ENCODE measurements at regions not wholly inside any gene's neighbourhood (a gene's known extent, or its start where the extent isn't known, plus 50 kb on each side); places are given as distances from the start of the nearest gene placed in this dataset.

DNA sequence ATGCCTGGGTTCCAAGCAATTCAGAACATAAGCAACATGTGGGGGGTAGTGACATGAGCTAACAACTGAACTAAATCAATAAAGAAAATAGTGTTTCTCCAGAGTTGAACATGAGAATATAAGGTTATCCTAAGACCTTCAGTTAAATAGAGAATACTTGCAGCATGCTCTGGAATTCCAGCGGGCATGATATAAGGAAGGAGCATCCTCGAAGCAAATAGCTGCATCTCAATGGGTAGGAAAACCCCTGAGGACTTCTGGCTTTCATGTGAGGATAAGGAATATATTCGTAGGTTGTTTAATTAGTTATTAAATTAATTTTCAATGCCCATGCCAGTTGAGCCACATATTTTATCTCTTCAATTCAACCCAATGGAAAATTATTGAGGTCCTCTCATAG lies 631.2 kb upstream of the EPHA7 start:
- H3K4me3 Mint-ChIP-seq = no peak overlapping the region
- Histone ChIP-seq H3F3A (ENCODE audit: low read depth) (peaks cover 17% of the 10 kb centered on the region), H3K27me3 (no peaks in the 10 kb centered on the region), H3K9me3 (ENCODE audit: low read depth) (no peaks in the 10 kb centered on the region), H3K9ac (no peak overlapping the region), H4K20me1 (ENCODE audit: low read depth) (no peaks in the 10 kb centered on the region), H2AFZ (replicated peaks) (peak overlapping the region; percentile 39), H3K4me2 (no peak overlapping the region), H3K36me3 (no peaks in the 10 kb centered on the region), H3K4me3 (no peak overlapping the region), H3K27ac (no peak overlapping the region), H3K79me2 (ENCODE audit: low read depth) (no peaks in the 10 kb centered on the region), H3K4me1 (peaks cover 59% of the 10 kb centered on the region)
- peaks cover 3% of the 10 kb centered on the region for H3K9me3 Mint-ChIP-seq
- H3K4me1 Mint-ChIP-seq = peaks cover 70% of the 10 kb centered on the region
- TF ChIP-seq, protein P1, sequence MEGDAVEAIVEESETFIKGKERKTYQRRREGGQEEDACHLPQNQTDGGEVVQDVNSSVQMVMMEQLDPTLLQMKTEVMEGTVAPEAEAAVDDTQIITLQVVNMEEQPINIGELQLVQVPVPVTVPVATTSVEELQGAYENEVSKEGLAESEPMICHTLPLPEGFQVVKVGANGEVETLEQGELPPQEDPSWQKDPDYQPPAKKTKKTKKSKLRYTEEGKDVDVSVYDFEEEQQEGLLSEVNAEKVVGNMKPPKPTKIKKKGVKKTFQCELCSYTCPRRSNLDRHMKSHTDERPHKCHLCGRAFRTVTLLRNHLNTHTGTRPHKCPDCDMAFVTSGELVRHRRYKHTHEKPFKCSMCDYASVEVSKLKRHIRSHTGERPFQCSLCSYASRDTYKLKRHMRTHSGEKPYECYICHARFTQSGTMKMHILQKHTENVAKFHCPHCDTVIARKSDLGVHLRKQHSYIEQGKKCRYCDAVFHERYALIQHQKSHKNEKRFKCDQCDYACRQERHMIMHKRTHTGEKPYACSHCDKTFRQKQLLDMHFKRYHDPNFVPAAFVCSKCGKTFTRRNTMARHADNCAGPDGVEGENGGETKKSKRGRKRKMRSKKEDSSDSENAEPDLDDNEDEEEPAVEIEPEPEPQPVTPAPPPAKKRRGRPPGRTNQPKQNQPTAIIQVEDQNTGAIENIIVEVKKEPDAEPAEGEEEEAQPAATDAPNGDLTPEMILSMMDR (IDR thresholded peaks at IDR 0.05) = no peak
- no peak for TF ChIP-seq EZH2phosphoT487 (IDR thresholded peaks at IDR 0.05)
- TF ChIP-seq EZH2 (IDR thresholded peaks at IDR 0.05) = no peak
- H3K27me3 Mint-ChIP-seq (ENCODE audit: insufficient read depth, low read depth) = peaks cover 2% of the 10 kb centered on the region
- DNase-seq (ENCODE audit: low spot score) = no peak
- no peaks in the 10 kb centered on the region for H3K36me3 Mint-ChIP-seq
- no peak overlapping the region for H3K27ac Mint-ChIP-seq

DNA sequence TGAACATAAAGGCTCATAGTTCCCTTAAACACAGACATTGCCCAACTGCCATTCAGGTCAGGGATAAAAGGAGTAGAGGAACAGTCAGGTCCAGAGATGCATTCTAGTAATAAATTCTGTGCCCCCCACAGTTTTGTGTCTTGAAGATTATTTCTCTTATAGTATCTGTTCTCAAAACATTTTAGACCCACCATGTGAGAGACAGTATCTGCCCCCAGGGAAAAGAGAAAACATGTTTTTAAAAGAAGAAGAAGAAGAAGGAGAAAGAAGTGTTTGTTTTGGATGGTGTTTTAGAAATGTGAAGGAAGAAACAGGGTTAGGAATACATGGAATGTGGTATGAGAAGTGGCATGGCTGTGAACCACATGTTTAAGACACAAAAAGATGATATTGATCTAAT lies 629.6 kb upstream of the EPHA7 start:
- no peak overlapping the region for H3K4me3 ChIP-seq
- peak overlapping the region; percentile 38 for H3K27ac Mint-ChIP-seq

DNA sequence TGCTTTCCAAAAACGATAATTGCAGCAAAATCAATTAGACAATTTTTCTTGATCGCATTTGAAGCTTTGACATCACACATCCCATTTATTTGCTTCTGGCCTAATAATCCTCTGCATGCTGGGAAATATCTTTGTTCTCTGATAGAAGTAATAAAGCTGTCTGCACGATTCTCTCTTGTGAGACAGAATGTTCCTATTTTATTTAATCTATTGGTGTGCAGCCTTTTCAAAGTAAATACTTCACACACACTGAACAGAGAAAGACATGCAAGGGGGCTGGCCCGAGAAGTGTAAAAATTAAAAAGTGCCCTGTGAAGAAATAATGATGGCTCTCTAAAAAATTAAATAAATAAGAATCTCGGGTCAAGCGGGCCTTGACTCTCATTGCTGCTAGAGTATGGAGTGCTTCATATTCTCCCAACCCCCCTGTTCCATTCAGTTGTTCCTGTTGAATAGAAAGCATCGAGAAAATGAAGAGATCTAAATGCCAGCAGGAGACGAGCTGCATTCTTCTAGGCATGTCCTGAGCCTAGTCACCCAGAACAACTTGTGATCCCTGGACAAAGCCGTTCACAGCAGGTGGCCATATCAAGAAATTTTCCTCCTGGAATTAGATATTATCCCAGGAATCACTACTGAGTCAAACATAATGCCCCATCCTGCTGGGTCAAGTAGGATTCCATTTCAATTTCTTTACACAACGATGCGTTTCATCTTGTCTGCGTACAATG lies 625.9 kb upstream of the EPHA7 start:
- H3K4me3 ChIP-seq = peak overlapping the region; percentile 12
- Mint-ChIP-seq H3K9me3 (peaks cover 10% of the 10 kb centered on the region), H3K4me1 (peaks cover 59% of the 10 kb centered on the region), H3K27me3 (ENCODE audit: insufficient read depth, low read depth) (peaks cover 6% of the 10 kb centered on the region), H3K36me3 (peaks cover 2% of the 10 kb centered on the region), H3K27ac (peak overlapping the region; percentile 76), H3K4me3 (peak overlapping the region; percentile 63)
- H3F3A ChIP-seq (ENCODE audit: low read depth) = peaks cover 28% of the 10 kb centered on the region
- no peak overlapping the region for H3K9ac ChIP-seq
- TF ChIP-seq EZH2phosphoT487 (IDR thresholded peaks at IDR 0.05) = peak; percentile 89
- TF ChIP-seq, protein P1 (IDR thresholded peaks at IDR 0.05) = no peak
- no peaks in the 10 kb centered on the region for H3K36me3 ChIP-seq
- no peaks in the 10 kb centered on the region for H3K27me3 ChIP-seq
- peak; percentile 86 for DNase-seq (ENCODE audit: low spot score)
- H3K79me2 ChIP-seq (ENCODE audit: low read depth) = no peaks in the 10 kb centered on the region
- peak overlapping the region; percentile 70 for H3K4me2 ChIP-seq
- H3K9me3 ChIP-seq (ENCODE audit: low read depth) = no peaks in the 10 kb centered on the region
- H2AFZ ChIP-seq (replicated peaks) = no peak overlapping the region
- H3K27ac ChIP-seq = peak overlapping the region; percentile 86
- peaks cover 62% of the 10 kb centered on the region for H3K4me1 ChIP-seq
- no peaks in the 10 kb centered on the region for H4K20me1 ChIP-seq (ENCODE audit: low read depth)

More for the DNA sequence above, 629.6 kb upstream of the EPHA7 start:
- no peaks in the 10 kb centered on the region for H3K36me3 ChIP-seq
- H3F3A ChIP-seq (ENCODE audit: low read depth) = peaks cover 16% of the 10 kb centered on the region
- no peak overlapping the region for H3K9ac ChIP-seq
- H3K4me2 ChIP-seq = no peak overlapping the region
- H3K4me3 Mint-ChIP-seq = peak overlapping the region; percentile 8
- H3K4me1 ChIP-seq = peaks cover 57% of the 10 kb centered on the region
- DNase-seq (ENCODE audit: low spot score) = no peak
- H3K27me3 Mint-ChIP-seq (ENCODE audit: insufficient read depth, low read depth) = peaks cover 2% of the 10 kb centered on the region
- no peak overlapping the region for H2AFZ ChIP-seq (replicated peaks)
- peaks cover 71% of the 10 kb centered on the region for H3K4me1 Mint-ChIP-seq
- no peak for TF ChIP-seq EZH2 (IDR thresholded peaks at IDR 0.05)
- TF ChIP-seq, protein P1 (IDR thresholded peaks at IDR 0.05) = no peak
- TF ChIP-seq EZH2phosphoT487 (IDR thresholded peaks at IDR 0.05) = no peak
- H3K9me3 ChIP-seq (ENCODE audit: low read depth) = no peaks in the 10 kb centered on the region
- no peaks in the 10 kb centered on the region for H3K36me3 Mint-ChIP-seq
- no peak overlapping the region for H3K27ac ChIP-seq
- no peaks in the 10 kb centered on the region for H4K20me1 ChIP-seq (ENCODE audit: low read depth)
- no peaks in the 10 kb centered on the region for H3K27me3 ChIP-seq
- H3K79me2 ChIP-seq (ENCODE audit: low read depth) = no peaks in the 10 kb centered on the region
- peaks cover 3% of the 10 kb centered on the region for H3K9me3 Mint-ChIP-seq

Measured in neural progenitor cell (in vitro differentiated cells).